HG03354 (cell line): ENCODE measurements at regions not wholly inside any gene's neighbourhood (a gene's known extent, or its start where the extent isn't known, plus 50 kb on each side); places are given as distances from the start of the nearest gene placed in this dataset.

Experiments used
- ATAC-seq: cut with Tn5 transposase; IDR thresholded peaks from one replicate; pipeline ENCODE4 v1.9.1; 2021; ENCODE audit warnings: mild to moderate bottlenecking; ENCODE audit not compliant: unreplicated experiment, poor library complexity, severe bottlenecking

GRCh38 chr10:130627346-130628045, 491.3 kb downstream of the GLRX3 start:
- no peak for ATAC-seq

- no peak for ATAC-seq
Measured at GRCh38 chr10:130630135-130630534, 493.9 kb downstream of the GLRX3 start.

- ATAC-seq = no peak
Measured at GRCh38 chr10:130631142-130632096, 495.2 kb downstream of the GLRX3 start.

GRCh38 chr10:130634816-130635215, 498.6 kb downstream of the GLRX3 start:
- ATAC-seq = no peak

- ATAC-seq = no peak
Measured at GRCh38 chr10:130635528-130635927, 499.3 kb downstream of the GLRX3 start.

- ATAC-seq = no peak
Measured at GRCh38 chr10:130636313-130636930, 500.2 kb downstream of the GLRX3 start.

GRCh38 chr10:130637089-130637676, 501.0 kb downstream of the GLRX3 start:
- ATAC-seq = no peak

GRCh38 chr10:130638991-130639390, 502.8 kb downstream of the GLRX3 start:
- ATAC-seq = no peak

GRCh38 chr10:130642926-130643325, 506.7 kb downstream of the GLRX3 start:
- ATAC-seq = no peak

GRCh38 chr10:130647341-130647740, 511.1 kb downstream of the GLRX3 start:
- no peak for ATAC-seq

GRCh38 chr10:130648807-130649206, 512.6 kb downstream of the GLRX3 start:
- ATAC-seq = no peak

- no peak for ATAC-seq
Measured at GRCh38 chr10:130652544-130652943, 516.4 kb downstream of the GLRX3 start.

- ATAC-seq = no peak
Measured at GRCh38 chr10:130652964-130653578, 516.9 kb downstream of the GLRX3 start.

GRCh38 chr10:130654726-130655125, 518.5 kb downstream of the GLRX3 start:
- ATAC-seq = no peak

- no peak for ATAC-seq
Measured at GRCh38 chr10:130655313-130656186, 519.4 kb downstream of the GLRX3 start.

GRCh38 chr10:130656187-130656575, 520.0 kb downstream of the GLRX3 start:
- ATAC-seq = no peak

GRCh38 chr10:130656582-130657133, 520.5 kb downstream of the GLRX3 start:
- no peak for ATAC-seq

- ATAC-seq = no peak
Measured at GRCh38 chr10:130658687-130659290, 522.6 kb downstream of the GLRX3 start.
